ENCODE measurements at regions not wholly inside any gene's neighbourhood (a gene's known extent, or its start where the extent isn't known, plus 50 kb on each side); places are given as distances from the start of the nearest gene placed in this dataset.

- TF ChIP-seq CTCF (IDR thresholded peaks at IDR 0.05) (no peak), POLR2A (IDR thresholded peaks at IDR 0.05) (no peak)
Measured at GRCh38 chr6:50936277-50936681, 117.6 kb downstream of the TFAP2B start.

Measured in esophagus squamous epithelium (tissue), 4 donors.